ENCODE measurements at regions not wholly inside any gene's neighbourhood (a gene's known extent, or its start where the extent isn't known, plus 50 kb on each side); places are given as distances from the start of the nearest gene placed in this dataset.

DNA sequence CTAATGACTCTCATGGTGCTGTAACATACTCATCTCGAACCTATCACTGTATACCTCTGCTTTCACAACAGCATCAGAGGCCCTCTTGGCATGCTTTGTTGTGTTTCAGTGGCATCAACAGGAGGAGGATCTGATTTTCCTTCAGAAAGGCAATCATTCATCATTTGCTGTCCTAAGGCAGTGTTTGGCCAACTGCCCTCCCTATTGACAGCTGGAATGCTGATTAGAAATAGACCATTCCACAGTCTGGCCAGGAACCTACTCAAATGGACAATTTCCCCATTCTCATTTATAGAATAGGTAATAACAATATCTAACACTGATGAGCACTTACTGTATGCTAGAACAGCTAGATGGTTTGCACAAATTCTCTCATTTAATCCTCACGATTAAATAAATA is 310.6 kb upstream of the PTBP2 start:
- Histone ChIP-seq H3K4me1 (ENCODE audit: control insufficient read depth, insufficient read depth, low read length) (no peaks in the 10 kb centered on the region), H3K27ac (ENCODE audit: insufficient read depth, low read depth, low read length, poor library complexity, severe bottlenecking) (no peak overlapping the region), H3K9me3 (ENCODE audit: control insufficient read depth, low read length) (no peaks in the 10 kb centered on the region), H3K27me3 (ENCODE audit: control insufficient read depth, insufficient read depth, low read length, poor library complexity, severe bottlenecking) (no peaks in the 10 kb centered on the region), H3K36me3 (ENCODE audit: control insufficient read depth, insufficient read depth, low read length) (no peaks in the 10 kb centered on the region), H3K4me3 (ENCODE audit: insufficient read depth, low read depth, low read length) (no peak overlapping the region)
- 85 to 93% methylated on average over 1 to 2 of the region's 2 CpGs for WGBS, 2 experiments

DNA sequence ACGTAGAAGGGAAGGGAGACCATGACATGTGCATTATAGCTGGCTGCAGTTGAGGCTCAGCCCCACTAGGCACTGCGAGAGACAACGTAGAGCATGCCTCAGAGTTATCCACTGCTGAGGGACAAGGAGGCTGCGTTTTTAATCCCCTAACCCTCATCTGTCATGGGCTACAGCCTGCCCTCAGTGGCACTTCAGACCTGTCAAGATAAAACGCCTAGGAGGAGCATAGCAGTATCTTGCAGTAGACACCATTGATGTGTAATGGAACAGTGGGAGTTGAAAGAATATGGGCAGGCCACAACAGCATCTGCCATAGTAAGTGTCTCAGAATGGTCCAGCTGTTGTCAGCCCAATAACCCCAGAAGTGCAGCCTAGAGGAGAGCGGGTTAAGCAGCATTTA is 307.0 kb upstream of the PTBP2 start:
- H3K9me3 ChIP-seq (ENCODE audit: control insufficient read depth, low read length) = no peaks in the 10 kb centered on the region
- no peaks in the 10 kb centered on the region for H3K4me1 ChIP-seq (ENCODE audit: control insufficient read depth, insufficient read depth, low read length)
- H3K27me3 ChIP-seq (ENCODE audit: control insufficient read depth, insufficient read depth, low read length, poor library complexity, severe bottlenecking) = no peaks in the 10 kb centered on the region
- H3K27ac ChIP-seq (ENCODE audit: insufficient read depth, low read depth, low read length, poor library complexity, severe bottlenecking) = no peak overlapping the region
- no peaks in the 10 kb centered on the region for H3K36me3 ChIP-seq (ENCODE audit: control insufficient read depth, insufficient read depth, low read length)
- no peak overlapping the region for H3K4me3 ChIP-seq (ENCODE audit: insufficient read depth, low read depth, low read length)
- 90 to 94% methylated on average over 6 of the region's 6 CpGs for WGBS, 2 experiments

DNA sequence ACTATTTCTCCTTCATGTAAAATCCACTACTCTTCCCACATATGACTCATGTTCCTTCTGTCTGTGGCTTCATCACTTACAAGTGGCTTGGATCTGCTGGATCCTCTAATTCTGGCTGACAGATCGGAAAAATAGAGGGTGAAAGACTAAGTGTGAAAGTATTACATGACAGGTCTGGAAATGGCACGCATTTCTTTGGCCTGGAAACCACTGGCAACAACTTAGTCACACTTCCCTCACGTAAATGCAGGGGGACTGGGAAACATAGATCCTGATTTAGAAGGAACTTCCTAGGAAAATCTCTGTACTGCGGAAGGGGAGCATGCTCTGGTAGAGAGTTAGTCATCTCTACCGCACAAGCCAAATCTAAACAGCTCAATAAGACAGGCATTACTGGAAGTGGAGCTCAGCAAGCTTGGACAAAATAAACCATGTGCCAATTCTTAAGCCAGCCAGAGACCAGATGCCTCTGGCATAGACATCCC is 305.4 kb upstream of the PTBP2 start:
- no peak overlapping the region for H3K4me3 ChIP-seq (ENCODE audit: insufficient read depth, low read depth, low read length)
- H3K27me3 ChIP-seq (ENCODE audit: control insufficient read depth, insufficient read depth, low read length, poor library complexity, severe bottlenecking) = no peaks in the 10 kb centered on the region
- H3K27ac ChIP-seq (ENCODE audit: insufficient read depth, low read depth, low read length, poor library complexity, severe bottlenecking) = no peak overlapping the region
- H3K36me3 ChIP-seq (ENCODE audit: control insufficient read depth, insufficient read depth, low read length) = no peaks in the 10 kb centered on the region
- no peaks in the 10 kb centered on the region for H3K9me3 ChIP-seq (ENCODE audit: control insufficient read depth, low read length)
- no peaks in the 10 kb centered on the region for H3K4me1 ChIP-seq (ENCODE audit: control insufficient read depth, insufficient read depth, low read length)
- 94 to 97% methylated on average over 5 of the region's 5 CpGs for WGBS, 2 experiments

DNA sequence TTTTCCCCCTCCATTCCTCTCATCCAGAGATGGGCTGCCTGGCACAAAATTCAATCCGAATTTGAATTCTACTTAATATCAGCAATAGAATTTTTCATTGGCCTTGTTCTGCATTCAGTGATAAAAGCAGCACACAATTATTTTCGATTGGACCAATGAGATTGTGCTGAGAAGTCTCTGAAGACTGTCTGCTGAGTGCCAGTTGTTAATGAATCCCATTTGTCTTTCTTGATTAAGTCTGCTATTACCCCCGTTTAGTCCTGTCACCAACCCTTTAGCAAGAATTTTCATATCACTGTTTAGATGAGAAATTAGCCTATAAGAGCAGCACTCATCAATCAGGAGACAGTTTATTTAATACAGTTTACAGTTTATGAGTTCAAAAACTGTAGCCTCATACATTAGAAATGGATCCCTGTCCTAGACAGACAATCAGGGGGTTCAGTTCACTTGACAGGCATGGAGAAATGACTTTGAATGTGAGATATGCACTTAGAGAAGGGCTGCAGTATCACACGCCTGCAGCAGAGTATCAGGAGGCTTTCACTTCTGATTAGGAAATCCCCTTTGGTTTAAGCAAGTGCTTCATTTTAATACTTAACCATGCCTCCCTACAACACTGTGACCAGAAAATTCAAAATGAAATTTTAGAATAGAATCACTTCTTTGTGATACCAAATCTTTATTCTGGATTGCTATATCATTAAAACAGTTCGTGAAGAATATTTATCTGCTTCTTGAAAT is 304.7 kb upstream of the PTBP2 start:
- Histone ChIP-seq H3K27me3 (ENCODE audit: control insufficient read depth, insufficient read depth, low read length, poor library complexity, severe bottlenecking) (no peaks in the 10 kb centered on the region), H3K36me3 (ENCODE audit: control insufficient read depth, insufficient read depth, low read length) (no peaks in the 10 kb centered on the region), H3K9me3 (ENCODE audit: control insufficient read depth, low read length) (no peaks in the 10 kb centered on the region), H3K4me3 (ENCODE audit: insufficient read depth, low read depth, low read length) (no peak overlapping the region), H3K4me1 (ENCODE audit: control insufficient read depth, insufficient read depth, low read length) (no peaks in the 10 kb centered on the region), H3K27ac (ENCODE audit: insufficient read depth, low read depth, low read length, poor library complexity, severe bottlenecking) (no peak overlapping the region)
- WGBS, 2 experiments = 86 to 93% methylated on average over 5 of the region's 5 CpGs

DNA sequence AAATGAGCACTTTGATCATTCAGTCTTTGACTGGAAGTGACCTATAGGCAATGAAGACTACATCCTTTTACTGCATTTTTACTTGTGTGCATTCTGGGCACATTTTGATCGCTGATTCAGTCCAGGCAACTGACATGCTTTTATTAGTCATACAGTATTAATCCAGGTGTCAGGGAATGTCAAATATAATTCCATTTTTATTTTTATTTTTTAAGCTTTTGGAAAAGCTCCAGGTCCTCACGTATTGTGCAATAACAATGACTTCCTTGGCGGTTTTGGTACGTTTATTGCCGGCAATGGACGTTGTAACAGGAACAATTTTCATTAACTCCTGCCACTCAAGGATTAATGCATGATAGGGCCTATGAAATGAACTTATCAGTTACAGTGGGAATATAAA is 302.6 kb upstream of the PTBP2 start:
- 91 to 99% methylated on average over 6 of the region's 6 CpGs for WGBS, 2 experiments
- H3K36me3 ChIP-seq (ENCODE audit: control insufficient read depth, insufficient read depth, low read length) = no peaks in the 10 kb centered on the region
- no peaks in the 10 kb centered on the region for H3K27me3 ChIP-seq (ENCODE audit: control insufficient read depth, insufficient read depth, low read length, poor library complexity, severe bottlenecking)
- no peak overlapping the region for H3K4me3 ChIP-seq (ENCODE audit: insufficient read depth, low read depth, low read length)
- H3K4me1 ChIP-seq (ENCODE audit: control insufficient read depth, insufficient read depth, low read length) = no peaks in the 10 kb centered on the region
- H3K27ac ChIP-seq (ENCODE audit: insufficient read depth, low read depth, low read length, poor library complexity, severe bottlenecking) = no peak overlapping the region
- H3K9me3 ChIP-seq (ENCODE audit: control insufficient read depth, low read length) = no peaks in the 10 kb centered on the region

DNA sequence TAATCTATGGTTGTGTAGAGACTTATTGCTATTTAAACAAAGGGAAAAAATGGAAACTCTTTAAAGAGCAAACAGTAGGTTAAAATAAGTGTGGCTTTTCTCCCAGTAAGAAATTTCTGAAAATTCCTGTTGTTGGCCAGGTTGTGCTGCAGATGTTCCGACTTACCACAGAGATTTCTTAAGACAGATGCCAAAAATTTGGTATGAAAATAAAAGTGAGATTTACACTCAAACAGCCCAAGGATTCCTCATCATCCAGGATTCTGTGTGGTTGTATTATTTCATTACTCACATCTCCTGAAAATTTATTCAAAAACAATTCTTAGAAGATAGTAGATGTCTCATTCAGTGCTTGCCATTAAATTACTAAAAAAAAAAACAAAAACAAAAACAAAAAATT is 296.7 kb upstream of the PTBP2 start:
- 89 to 93% methylated on average over 1 of the region's 1 CpG for WGBS, 2 experiments
- no peaks in the 10 kb centered on the region for H3K9me3 ChIP-seq (ENCODE audit: control insufficient read depth, low read length)
- no peak overlapping the region for H3K4me3 ChIP-seq (ENCODE audit: insufficient read depth, low read depth, low read length)
- no peak overlapping the region for H3K27ac ChIP-seq (ENCODE audit: insufficient read depth, low read depth, low read length, poor library complexity, severe bottlenecking)
- H3K27me3 ChIP-seq (ENCODE audit: control insufficient read depth, insufficient read depth, low read length, poor library complexity, severe bottlenecking) = no peaks in the 10 kb centered on the region
- H3K36me3 ChIP-seq (ENCODE audit: control insufficient read depth, insufficient read depth, low read length) = no peaks in the 10 kb centered on the region
- H3K4me1 ChIP-seq (ENCODE audit: control insufficient read depth, insufficient read depth, low read length) = peaks cover 4% of the 10 kb centered on the region

DNA sequence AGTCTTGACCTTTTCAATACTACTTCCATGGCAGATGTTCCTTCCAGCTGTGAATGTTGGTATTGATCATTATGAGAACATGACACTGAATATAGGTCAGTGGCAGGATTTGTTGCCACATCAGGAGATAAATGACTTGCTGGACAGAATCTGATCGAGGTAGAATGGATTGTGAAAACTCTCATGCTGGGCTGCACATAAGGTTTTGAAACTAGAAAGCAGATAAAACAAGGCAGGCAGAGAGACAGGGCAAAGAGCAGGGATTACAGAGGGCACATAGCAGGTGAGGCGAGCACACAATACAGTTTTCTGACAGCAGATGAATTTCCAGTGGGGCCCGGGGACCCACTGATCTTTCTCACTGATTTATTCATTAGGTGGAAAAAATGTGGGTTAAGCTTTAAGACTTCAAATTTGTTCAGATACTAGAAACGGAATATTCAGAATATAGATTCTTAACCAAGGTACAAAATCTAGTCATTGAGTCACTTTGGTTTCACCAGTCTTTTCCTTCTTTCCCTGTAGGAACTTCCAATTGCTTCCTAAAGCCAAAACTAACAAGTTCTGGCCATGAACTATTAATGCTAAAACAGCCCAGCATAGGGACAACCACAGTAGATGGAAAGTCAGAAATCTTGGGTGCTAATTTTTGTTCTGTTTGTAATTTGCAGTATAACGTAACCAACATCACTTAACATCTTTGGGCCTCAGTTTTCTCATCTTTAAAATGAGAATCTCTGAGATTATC is 296.0 kb upstream of the PTBP2 start:
- Histone ChIP-seq H3K4me1 (ENCODE audit: control insufficient read depth, insufficient read depth, low read length) (peaks cover 4% of the 10 kb centered on the region), H3K27ac (ENCODE audit: insufficient read depth, low read depth, low read length, poor library complexity, severe bottlenecking) (no peak overlapping the region), H3K4me3 (ENCODE audit: insufficient read depth, low read depth, low read length) (no peak overlapping the region), H3K9me3 (ENCODE audit: control insufficient read depth, low read length) (no peaks in the 10 kb centered on the region), H3K36me3 (ENCODE audit: control insufficient read depth, insufficient read depth, low read length) (no peaks in the 10 kb centered on the region), H3K27me3 (ENCODE audit: control insufficient read depth, insufficient read depth, low read length, poor library complexity, severe bottlenecking) (no peaks in the 10 kb centered on the region)
- WGBS, 2 experiments = 71 to 74% methylated on average over 4 to 5 of the region's 5 CpGs

DNA sequence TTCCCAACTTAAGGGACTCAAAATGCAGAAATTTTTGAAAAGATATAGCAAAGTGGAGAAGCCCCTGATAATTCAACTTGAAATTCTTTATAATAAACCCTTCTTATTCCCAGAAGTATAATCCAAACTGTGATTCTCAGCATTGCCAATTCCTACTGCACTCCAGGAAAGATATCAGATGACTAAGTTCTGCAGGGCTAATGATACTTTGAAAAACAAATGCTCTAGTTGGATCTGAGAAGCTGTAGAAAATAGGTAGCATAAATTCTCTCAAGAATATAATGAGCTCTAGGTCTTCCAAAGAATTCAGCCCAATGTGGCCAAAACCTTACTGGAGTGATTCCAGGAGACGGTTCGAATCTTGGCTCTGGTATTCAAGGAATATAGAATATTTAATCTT is 294.0 kb upstream of the PTBP2 start:
- Histone ChIP-seq H3K4me3 (ENCODE audit: insufficient read depth, low read depth, low read length) (no peak overlapping the region), H3K4me1 (ENCODE audit: control insufficient read depth, insufficient read depth, low read length) (peaks cover 4% of the 10 kb centered on the region), H3K27me3 (ENCODE audit: control insufficient read depth, insufficient read depth, low read length, poor library complexity, severe bottlenecking) (no peaks in the 10 kb centered on the region), H3K36me3 (ENCODE audit: control insufficient read depth, insufficient read depth, low read length) (no peaks in the 10 kb centered on the region), H3K27ac (ENCODE audit: insufficient read depth, low read depth, low read length, poor library complexity, severe bottlenecking) (no peak overlapping the region), H3K9me3 (ENCODE audit: control insufficient read depth, low read length) (no peaks in the 10 kb centered on the region)
- 93% methylated on average over 2 of the region's 2 CpGs; no CpG with 5 or more reads in 1 of the 2 experiments for WGBS, 2 experiments

DNA sequence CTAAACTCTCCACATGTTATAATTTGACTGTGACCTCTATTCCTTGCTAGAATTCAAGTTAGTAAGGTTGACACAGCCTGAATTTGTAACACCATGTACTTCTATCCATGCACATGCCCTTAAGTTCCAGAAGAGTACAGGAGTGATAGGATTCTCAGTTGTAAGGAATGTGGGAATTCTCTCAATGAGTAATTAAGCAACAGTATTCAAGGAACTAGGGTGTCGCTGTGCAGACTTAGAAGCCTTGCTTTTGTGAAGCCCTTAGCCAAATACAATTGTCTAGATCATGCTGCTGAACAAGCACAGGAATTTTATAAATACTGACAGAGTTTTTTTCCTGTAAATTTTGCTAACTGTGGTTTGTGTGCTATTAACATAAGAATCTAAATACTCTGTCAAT is 276.3 kb upstream of the PTBP2 start:
- no peaks in the 10 kb centered on the region for H3K9me3 ChIP-seq (ENCODE audit: control insufficient read depth, low read length)
- H3K4me3 ChIP-seq (ENCODE audit: insufficient read depth, low read depth, low read length) = no peak overlapping the region
- no peaks in the 10 kb centered on the region for H3K4me1 ChIP-seq (ENCODE audit: control insufficient read depth, insufficient read depth, low read length)
- no peaks in the 10 kb centered on the region for H3K36me3 ChIP-seq (ENCODE audit: control insufficient read depth, insufficient read depth, low read length)
- no peaks in the 10 kb centered on the region for H3K27me3 ChIP-seq (ENCODE audit: control insufficient read depth, insufficient read depth, low read length, poor library complexity, severe bottlenecking)
- 89 to 100% methylated on average over 1 of the region's 1 CpG for WGBS, 2 experiments
- H3K27ac ChIP-seq (ENCODE audit: insufficient read depth, low read depth, low read length, poor library complexity, severe bottlenecking) = no peak overlapping the region

DNA sequence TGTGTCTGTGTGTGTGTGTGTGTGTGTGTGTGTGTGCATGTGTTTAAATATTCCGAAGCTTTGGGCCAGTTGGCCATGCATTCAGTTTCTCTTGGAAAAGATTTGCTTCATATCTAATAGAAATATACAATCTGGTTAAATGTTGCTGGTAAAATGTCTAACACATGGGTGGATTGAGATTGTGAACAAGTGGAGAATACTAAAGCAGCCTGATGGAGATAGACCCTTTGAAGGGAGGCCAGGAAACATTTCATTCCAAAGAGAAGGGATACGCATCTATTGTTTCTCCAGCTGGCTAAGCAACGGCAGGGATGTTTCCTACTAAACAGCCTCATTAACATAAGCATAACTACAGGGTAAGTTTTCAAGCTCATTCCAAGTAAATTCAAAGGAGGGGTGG is 257.5 kb upstream of the PTBP2 start:
- H3K4me3 ChIP-seq (ENCODE audit: insufficient read depth, low read depth, low read length) = no peak overlapping the region
- no peaks in the 10 kb centered on the region for H3K27me3 ChIP-seq (ENCODE audit: control insufficient read depth, insufficient read depth, low read length, poor library complexity, severe bottlenecking)
- no peaks in the 10 kb centered on the region for H3K4me1 ChIP-seq (ENCODE audit: control insufficient read depth, insufficient read depth, low read length)
- no peaks in the 10 kb centered on the region for H3K36me3 ChIP-seq (ENCODE audit: control insufficient read depth, insufficient read depth, low read length)
- 50% methylated on average over 1 to 3 of the region's 3 CpGs for WGBS, 2 experiments
- no peaks in the 10 kb centered on the region for H3K9me3 ChIP-seq (ENCODE audit: control insufficient read depth, low read length)
- H3K27ac ChIP-seq (ENCODE audit: insufficient read depth, low read depth, low read length, poor library complexity, severe bottlenecking) = no peak overlapping the region

Data from ectodermal cell (in vitro differentiated cells).